ENCODE measurements at regions not wholly inside any gene's neighbourhood (a gene's known extent, or its start where the extent isn't known, plus 50 kb on each side); places are given as distances from the start of the nearest gene placed in this dataset.
A peak's percentile ranks its signal among the peaks of the same experiment; 100 is the strongest.

GRCh38 chr7:108973075-108973474 is 403.4 kb downstream of the DNAJB9 start:
- H3K4me1 ChIP-seq: peaks cover 0 to 20% (median 8%) of the 10 kb centered on the region in 10 experiments; a peak in 11 of 20 replicates
- no peak overlapping the region for H3K4me2 ChIP-seq
- TF ChIP-seq Cebpa-rat (IDR thresholded peaks at IDR 0.05): no peak
- H3K9ac ChIP-seq: no peak overlapping the region
- H3K4me3 ChIP-seq: no peak overlapping the region
- no peaks in the 10 kb centered on the region for H3K36me3 ChIP-seq
- no peaks in the 10 kb centered on the region for H4K20me1 ChIP-seq
- H3K27me3 ChIP-seq: no peaks in the 10 kb centered on the region
- no peak overlapping the region for H3K27ac ChIP-seq
- H3K9me3 ChIP-seq (replicated peaks in 1 of 11): no peaks in the 10 kb centered on the region

GRCh38 chr7:108974641-108975040 is 405.0 kb downstream of the DNAJB9 start:
- H3K9me3 ChIP-seq (replicated peaks in 1 of 11): peaks cover 0 to 15% (median 4%) of the 10 kb centered on the region in 11 experiments; a peak in 4 of 22 replicates
- peaks cover 0 to 20% (median 7%) of the 10 kb centered on the region in 10 experiments; a peak in 11 of 20 replicates for H3K4me1 ChIP-seq
- H3K27me3 ChIP-seq: no peaks in the 10 kb centered on the region
- TF ChIP-seq Cebpa-rat (IDR thresholded peaks at IDR 0.05): no peak
- H3K4me3 ChIP-seq: no peak overlapping the region
- no peaks in the 10 kb centered on the region for H4K20me1 ChIP-seq
- H3K4me2 ChIP-seq: no peak overlapping the region
- no peak overlapping the region for H3K27ac ChIP-seq
- no peaks in the 10 kb centered on the region for H3K36me3 ChIP-seq
- no peak overlapping the region for H3K9ac ChIP-seq

- no peak overlapping the region for H3K9ac ChIP-seq
- no peak for TF ChIP-seq Cebpa-rat (IDR thresholded peaks at IDR 0.05)
Measured at GRCh38 chr7:108985037-108985436, 415.4 kb downstream of the DNAJB9 start.

GRCh38 chr7:108989319-108989718 is 419.6 kb downstream of the DNAJB9 start:
- no peaks in the 10 kb centered on the region for H4K20me1 ChIP-seq
- H3K9ac ChIP-seq: no peak overlapping the region
- no peaks in the 10 kb centered on the region for H3K36me3 ChIP-seq
- H3K27ac ChIP-seq: no peak overlapping the region
- H3K4me1 ChIP-seq: peaks cover 0 to 12% (median 0%) of the 10 kb centered on the region in 10 experiments; a peak in 4 of 20 replicates
- H3K4me3 ChIP-seq: no peak overlapping the region
- no peaks in the 10 kb centered on the region for H3K27me3 ChIP-seq
- H3K9me3 ChIP-seq (replicated peaks in 1 of 11): no peaks in the 10 kb centered on the region
- no peak overlapping the region for H3K4me2 ChIP-seq
- no peak for TF ChIP-seq Cebpa-rat (IDR thresholded peaks at IDR 0.05)

More at GRCh38 chr7:108985037-108985436, 415.4 kb downstream of the DNAJB9 start:
- Histone ChIP-seq H3K27me3 (no peaks in the 10 kb centered on the region), H3K4me3 (no peak overlapping the region), H3K4me1 (peaks cover 0 to 17% (median 0%) of the 10 kb centered on the region in 10 experiments; a peak in 4 of 20 replicates), H4K20me1 (no peaks in the 10 kb centered on the region), H3K4me2 (peak overlapping the region in 2 of 11 experiments; percentile 10; a peak in 3 of 22 replicates), H3K27ac (peak overlapping the region in 2 of 11 experiments; percentile 5 to 59; a peak in 1 of 22 replicates), H3K9me3 (replicated peaks in 1 of 11) (peaks cover 0 to 8% (median 0%) of the 10 kb centered on the region in 11 experiments; a peak in 1 of 22 replicates), H3K36me3 (no peaks in the 10 kb centered on the region)

GRCh38 chr7:108997480-108997879 is 427.8 kb downstream of the DNAJB9 start:
- no peak overlapping the region for H3K27ac ChIP-seq
- no peaks in the 10 kb centered on the region for H3K36me3 ChIP-seq
- no peak overlapping the region for H3K4me3 ChIP-seq
- H3K9ac ChIP-seq: no peak overlapping the region
- H3K4me2 ChIP-seq: no peak overlapping the region
- no peaks in the 10 kb centered on the region; a peak in 1 of 20 replicates for H3K4me1 ChIP-seq
- H4K20me1 ChIP-seq: no peaks in the 10 kb centered on the region
- H3K27me3 ChIP-seq: no peaks in the 10 kb centered on the region
- H3K9me3 ChIP-seq (replicated peaks in 1 of 11): no peaks in the 10 kb centered on the region
- no peak for TF ChIP-seq Cebpa-rat (IDR thresholded peaks at IDR 0.05)

- Histone ChIP-seq H3K4me1 (peaks cover 0 to 18% (median 0%) of the 10 kb centered on the region in 10 experiments; a peak in 6 of 20 replicates), H3K4me2 (peak overlapping the region in 3 of 11 experiments; percentile 7 to 50 (median 48); a peak in 4 of 22 replicates), H3K9ac (no peak overlapping the region), H4K20me1 (no peaks in the 10 kb centered on the region), H3K9me3 (replicated peaks in 1 of 11) (no peaks in the 10 kb centered on the region), H3K27me3 (no peaks in the 10 kb centered on the region), H3K4me3 (no peak overlapping the region), H3K36me3 (no peaks in the 10 kb centered on the region), H3K27ac (peak overlapping the region in 2 of 11 experiments; percentile 6 to 39; a peak in 2 of 22 replicates)
- no peak for TF ChIP-seq Cebpa-rat (IDR thresholded peaks at IDR 0.05)
Measured at GRCh38 chr7:109003742-109004141, 434.1 kb downstream of the DNAJB9 start.

- H3K27ac ChIP-seq: no peak overlapping the region
- no peaks in the 10 kb centered on the region for H3K36me3 ChIP-seq
- H3K9ac ChIP-seq: no peak overlapping the region
- H3K4me2 ChIP-seq: no peak overlapping the region
- H3K9me3 ChIP-seq (replicated peaks in 1 of 11): no peaks in the 10 kb centered on the region
- H3K27me3 ChIP-seq: no peaks in the 10 kb centered on the region
- H3K4me1 ChIP-seq: no peaks in the 10 kb centered on the region
- no peaks in the 10 kb centered on the region for H4K20me1 ChIP-seq
- TF ChIP-seq Cebpa-rat (IDR thresholded peaks at IDR 0.05): no peak
- no peak overlapping the region for H3K4me3 ChIP-seq
Measured at GRCh38 chr7:109009636-109010035, 440.0 kb downstream of the DNAJB9 start.

GRCh38 chr7:109020251-109020650 is 450.6 kb downstream of the DNAJB9 start:
- Histone ChIP-seq H3K4me1 (no peaks in the 10 kb centered on the region), H3K4me2 (no peak overlapping the region), H3K27ac (no peak overlapping the region), H3K9me3 (replicated peaks in 1 of 11) (no peaks in the 10 kb centered on the region; a peak in 2 of 22 replicates), H3K4me3 (no peak overlapping the region), H3K27me3 (no peaks in the 10 kb centered on the region), H3K9ac (no peak overlapping the region), H3K36me3 (no peaks in the 10 kb centered on the region), H4K20me1 (no peaks in the 10 kb centered on the region)
- no peak for TF ChIP-seq Cebpa-rat (IDR thresholded peaks at IDR 0.05)

- no peaks in the 10 kb centered on the region for H3K4me1 ChIP-seq
- TF ChIP-seq Cebpa-rat (IDR thresholded peaks at IDR 0.05): no peak
- no peaks in the 10 kb centered on the region; a peak in 1 of 22 replicates for H3K9me3 ChIP-seq (replicated peaks in 1 of 11)
Measured at GRCh38 chr7:109021390-109021789, 451.7 kb downstream of the DNAJB9 start.

GRCh38 chr7:109029866-109030265 is 460.2 kb downstream of the DNAJB9 start:
- TF ChIP-seq Cebpa-rat (IDR thresholded peaks at IDR 0.05): no peak
- Histone ChIP-seq H3K36me3 (no peaks in the 10 kb centered on the region), H3K9me3 (replicated peaks in 1 of 11) (peaks cover 0 to 6% (median 0%) of the 10 kb centered on the region in 11 experiments; a peak in 1 of 22 replicates), H3K4me1 (no peaks in the 10 kb centered on the region), H3K27ac (no peak overlapping the region), H4K20me1 (no peaks in the 10 kb centered on the region), H3K9ac (no peak overlapping the region), H3K4me3 (no peak overlapping the region), H3K4me2 (no peak overlapping the region), H3K27me3 (no peaks in the 10 kb centered on the region)

More at GRCh38 chr7:109021390-109021789, 451.7 kb downstream of the DNAJB9 start:
- H4K20me1 ChIP-seq: no peaks in the 10 kb centered on the region
- H3K4me3 ChIP-seq: no peak overlapping the region
- H3K4me2 ChIP-seq: no peak overlapping the region
- no peaks in the 10 kb centered on the region for H3K27me3 ChIP-seq
- H3K36me3 ChIP-seq: no peaks in the 10 kb centered on the region
- no peak overlapping the region for H3K27ac ChIP-seq
- no peak overlapping the region for H3K9ac ChIP-seq
